Ovary (tissue), 3 donors: ENCODE measurements at regions not wholly inside any gene's neighbourhood (a gene's known extent, or its start where the extent isn't known, plus 50 kb on each side); places are given as distances from the start of the nearest gene placed in this dataset.

Experiments
- POLR2A ChIP-seq: fragments of 450-650 bp; IDR thresholded peaks from one replicate; pipeline ENCODE4 v1.6.1; 2017; ENCODE audit warnings: antibody characterized with exemption, mild to moderate bottlenecking, moderate library complexity
- TF ChIP-seq, protein P1 (sequence below), 3 donors: fragments of 450-650 bp in 2 of 3; fragments of 200-600 bp in 1 of 3; IDR thresholded peaks; one replicate each; pipeline versions ENCODE4 v1.5.1 to v1.8.0; 2016 to 2022; ENCODE audit warnings: antibody characterized with exemption in 3 of 3, mild to moderate bottlenecking in 1 of 3
- donor health status: DM: no; HTN: no; CAD: no.

DNA sequence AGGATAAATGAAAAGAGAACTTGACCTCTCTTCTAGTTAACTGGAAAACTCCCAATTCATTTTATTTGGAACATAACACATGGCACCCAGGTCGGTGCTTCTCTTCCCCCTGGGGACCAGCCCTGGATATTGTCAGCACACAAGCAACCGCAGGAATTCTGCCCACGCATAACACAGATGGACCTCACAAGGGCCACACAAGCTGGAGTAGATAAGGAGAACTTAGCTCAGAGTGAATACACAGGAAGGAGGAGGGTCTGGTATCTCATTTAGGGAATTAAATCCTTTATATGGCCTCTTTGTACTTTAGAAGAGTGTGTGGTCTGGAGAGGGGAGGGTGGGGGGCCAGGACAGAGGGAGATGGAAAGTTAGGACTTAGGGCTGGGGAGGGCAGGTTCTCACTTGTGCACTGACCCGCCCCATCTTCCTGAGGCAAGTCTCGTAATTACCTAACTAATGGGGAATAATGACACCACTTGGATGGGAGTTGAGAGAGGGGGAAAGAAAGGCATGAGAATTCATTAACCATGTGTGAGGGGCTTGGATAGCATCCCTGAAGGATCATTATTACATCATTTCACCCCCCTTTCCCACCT is 341.2 kb upstream of the WWC1 start:
- TF ChIP-seq, protein P1, sequence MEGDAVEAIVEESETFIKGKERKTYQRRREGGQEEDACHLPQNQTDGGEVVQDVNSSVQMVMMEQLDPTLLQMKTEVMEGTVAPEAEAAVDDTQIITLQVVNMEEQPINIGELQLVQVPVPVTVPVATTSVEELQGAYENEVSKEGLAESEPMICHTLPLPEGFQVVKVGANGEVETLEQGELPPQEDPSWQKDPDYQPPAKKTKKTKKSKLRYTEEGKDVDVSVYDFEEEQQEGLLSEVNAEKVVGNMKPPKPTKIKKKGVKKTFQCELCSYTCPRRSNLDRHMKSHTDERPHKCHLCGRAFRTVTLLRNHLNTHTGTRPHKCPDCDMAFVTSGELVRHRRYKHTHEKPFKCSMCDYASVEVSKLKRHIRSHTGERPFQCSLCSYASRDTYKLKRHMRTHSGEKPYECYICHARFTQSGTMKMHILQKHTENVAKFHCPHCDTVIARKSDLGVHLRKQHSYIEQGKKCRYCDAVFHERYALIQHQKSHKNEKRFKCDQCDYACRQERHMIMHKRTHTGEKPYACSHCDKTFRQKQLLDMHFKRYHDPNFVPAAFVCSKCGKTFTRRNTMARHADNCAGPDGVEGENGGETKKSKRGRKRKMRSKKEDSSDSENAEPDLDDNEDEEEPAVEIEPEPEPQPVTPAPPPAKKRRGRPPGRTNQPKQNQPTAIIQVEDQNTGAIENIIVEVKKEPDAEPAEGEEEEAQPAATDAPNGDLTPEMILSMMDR (IDR thresholded peaks at IDR 0.05), result no peak
- no peak for TF ChIP-seq POLR2A
